ENCODE measurements at regions not wholly inside any gene's neighbourhood (a gene's known extent, or its start where the extent isn't known, plus 50 kb on each side); places are given as distances from the start of the nearest gene placed in this dataset.

- TF ChIP-seq, protein P1, sequence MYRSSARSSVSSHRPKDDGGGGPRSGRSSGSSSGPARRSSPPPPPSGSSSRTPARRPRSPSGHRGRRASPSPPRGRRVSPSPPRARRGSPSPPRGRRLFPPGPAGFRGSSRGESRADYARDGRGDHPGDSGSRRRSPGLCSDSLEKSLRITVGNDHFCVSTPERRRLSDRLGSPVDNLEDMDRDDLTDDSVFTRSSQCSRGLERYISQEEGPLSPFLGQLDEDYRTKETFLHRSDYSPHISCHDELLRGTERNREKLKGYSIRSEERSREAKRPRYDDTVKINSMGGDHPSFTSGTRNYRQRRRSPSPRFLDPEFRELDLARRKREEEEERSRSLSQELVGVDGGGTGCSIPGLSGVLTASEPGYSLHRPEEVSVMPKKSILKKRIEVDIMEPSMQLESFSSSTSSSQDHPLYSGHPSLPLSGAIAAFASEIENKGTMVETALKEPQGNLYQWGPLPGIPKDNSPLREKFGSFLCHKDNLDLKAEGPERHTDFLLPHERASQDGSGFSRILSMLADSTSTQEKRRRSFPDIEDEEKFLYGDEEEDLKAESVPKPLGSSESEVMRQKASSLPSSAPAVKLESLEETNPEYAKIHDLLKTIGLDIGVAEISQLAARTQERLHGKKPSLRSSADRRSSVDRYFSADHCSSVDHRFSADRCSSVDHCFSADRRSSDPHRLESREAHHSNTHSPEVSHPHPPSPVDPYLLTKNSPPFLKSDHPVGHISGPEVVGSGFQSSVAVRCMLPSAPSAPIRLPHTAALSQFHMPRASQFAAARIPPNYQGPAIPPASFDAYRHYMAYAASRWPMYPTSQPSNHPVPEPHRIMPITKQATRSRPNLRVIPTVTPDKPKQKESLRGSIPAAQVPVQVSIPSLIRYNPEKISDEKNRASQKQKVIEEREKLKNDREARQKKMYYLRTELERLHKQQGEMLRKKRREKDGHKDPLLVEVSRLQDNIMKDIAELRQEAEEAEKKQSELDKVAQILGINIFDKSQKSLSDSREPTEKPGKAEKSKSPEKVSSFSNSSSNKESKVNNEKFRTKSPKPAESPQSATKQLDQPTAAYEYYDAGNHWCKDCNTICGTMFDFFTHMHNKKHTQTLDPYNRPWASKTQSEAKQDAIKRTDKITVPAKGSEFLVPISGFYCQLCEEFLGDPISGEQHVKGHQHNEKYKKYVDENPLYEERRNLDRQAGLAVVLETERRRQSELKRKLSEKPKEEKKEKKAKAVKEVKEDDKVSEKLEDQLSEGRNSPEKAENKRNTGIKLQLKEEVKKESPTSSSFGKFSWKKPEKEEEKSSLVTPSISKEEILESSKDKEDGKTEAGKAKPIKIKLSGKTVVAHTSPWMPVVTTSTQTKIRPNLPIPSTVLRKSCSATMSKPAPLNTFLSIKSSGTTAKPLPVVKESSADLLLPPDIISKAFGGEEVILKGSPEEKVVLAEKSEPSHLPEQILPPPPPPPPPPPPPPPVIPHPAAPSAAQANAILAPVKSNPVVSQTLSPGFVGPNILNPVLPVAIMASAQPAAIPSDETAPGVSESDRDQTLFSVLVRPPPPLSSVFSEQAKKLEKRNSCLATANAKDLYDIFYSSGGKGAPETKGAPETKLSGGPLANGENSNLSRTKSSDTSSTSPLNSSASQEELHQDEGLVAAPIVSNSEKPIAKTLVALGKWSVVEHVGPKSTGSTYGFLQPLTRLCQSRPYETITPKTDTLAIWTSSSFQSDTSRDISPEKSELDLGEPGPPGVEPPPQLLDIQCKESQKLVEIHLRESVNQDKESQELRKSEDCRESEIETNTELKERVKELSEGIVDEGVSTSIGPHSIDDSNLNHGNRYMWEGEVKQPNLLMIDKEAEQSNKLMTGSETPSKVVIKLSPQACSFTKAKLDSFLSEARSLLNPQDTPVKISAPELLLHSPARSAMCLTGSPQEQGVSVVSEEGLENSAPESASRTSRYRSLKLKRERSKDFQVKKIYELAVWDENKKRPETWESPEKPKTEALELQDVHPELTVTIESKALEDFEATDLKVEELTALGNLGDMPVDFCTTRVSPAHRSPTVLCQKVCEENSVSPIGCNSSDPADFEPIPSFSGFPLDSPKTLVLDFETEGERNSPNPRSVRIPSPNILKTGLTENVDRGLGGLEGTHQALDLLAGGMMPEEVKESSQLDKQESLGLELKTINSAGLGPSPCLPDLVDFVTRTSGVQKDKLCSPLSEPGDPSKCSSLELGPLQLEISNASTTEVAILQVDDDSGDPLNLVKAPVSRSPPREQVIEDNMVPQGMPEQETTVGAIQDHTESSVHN (CRISPR knock-in tag; IDR thresholded peaks at IDR 0.05) = no peak
- TF ChIP-seq TRIM24 (CRISPR knock-in tag; IDR thresholded peaks at IDR 0.05) (no peak), HDAC6 (IDR thresholded peaks at IDR 0.05; ENCODE audit: low read depth, low read length) (no peak), JARID2 (CRISPR knock-in tag; IDR thresholded peaks at IDR 0.05; ENCODE audit: insufficient replicate concordance) (no peak), ZNF484 (CRISPR knock-in tag; IDR thresholded peaks at IDR 0.05; ENCODE audit: borderline replicate concordance, low read depth) (no peak), HNF1A (IDR thresholded peaks at IDR 0.05; ENCODE audit: low read depth) (no peak), HNF1A (CRISPR knock-in tag; IDR thresholded peaks at IDR 0.05; ENCODE audit: borderline replicate concordance) (no peak), RBM22 (optimal IDR thresholded peaks at IDR 0.05; ENCODE audit: low read length) (no peak), SCMH1 (CRISPR knock-in tag; IDR thresholded peaks at IDR 0.05; ENCODE audit: borderline replicate concordance) (no peak), AHR (CRISPR knock-in tag; IDR thresholded peaks at IDR 0.05) (no peak)
- TF ChIP-seq, protein P2, sequence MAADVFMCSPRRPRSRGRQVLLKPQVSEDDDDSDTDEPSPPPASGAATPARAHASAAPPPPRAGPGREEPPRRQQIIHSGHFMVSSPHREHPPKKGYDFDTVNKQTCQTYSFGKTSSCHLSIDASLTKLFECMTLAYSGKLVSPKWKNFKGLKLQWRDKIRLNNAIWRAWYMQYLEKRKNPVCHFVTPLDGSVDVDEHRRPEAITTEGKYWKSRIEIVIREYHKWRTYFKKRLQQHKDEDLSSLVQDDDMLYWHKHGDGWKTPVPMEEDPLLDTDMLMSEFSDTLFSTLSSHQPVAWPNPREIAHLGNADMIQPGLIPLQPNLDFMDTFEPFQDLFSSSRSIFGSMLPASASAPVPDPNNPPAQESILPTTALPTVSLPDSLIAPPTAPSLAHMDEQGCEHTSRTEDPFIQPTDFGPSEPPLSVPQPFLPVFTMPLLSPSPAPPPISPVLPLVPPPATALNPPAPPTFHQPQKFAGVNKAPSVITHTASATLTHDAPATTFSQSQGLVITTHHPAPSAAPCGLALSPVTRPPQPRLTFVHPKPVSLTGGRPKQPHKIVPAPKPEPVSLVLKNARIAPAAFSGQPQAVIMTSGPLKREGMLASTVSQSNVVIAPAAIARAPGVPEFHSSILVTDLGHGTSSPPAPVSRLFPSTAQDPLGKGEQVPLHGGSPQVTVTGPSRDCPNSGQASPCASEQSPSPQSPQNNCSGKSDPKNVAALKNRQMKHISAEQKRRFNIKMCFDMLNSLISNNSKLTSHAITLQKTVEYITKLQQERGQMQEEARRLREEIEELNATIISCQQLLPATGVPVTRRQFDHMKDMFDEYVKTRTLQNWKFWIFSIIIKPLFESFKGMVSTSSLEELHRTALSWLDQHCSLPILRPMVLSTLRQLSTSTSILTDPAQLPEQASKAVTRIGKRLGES (CRISPR knock-in tag; IDR thresholded peaks at IDR 0.05; ENCODE audit: borderline replicate concordance) = no peak
Observed at GRCh38 chr10:29751240-29751639, 116.5 kb upstream of the SVIL start (continued).
